OCI-LY3 (cell line): ENCODE measurements at regions not wholly inside any gene's neighbourhood (a gene's known extent, or its start where the extent isn't known, plus 50 kb on each side); places are given as distances from the start of the nearest gene placed in this dataset.

Experiments
- H2AFZ ChIP-seq: fragments of 200-600, 300-600 bp; shearing (Covaris generic); 2 replicates; pipeline ENCODE4 v1.6.0; 2014; ENCODE audit warnings: antibody characterized with exemption, low read depth, low read length
- H3K27ac ChIP-seq: fragments of 200-600, 300-600 bp; sonication (generic); 2 replicates; pipeline ENCODE4 v1.5.1; 2014; ENCODE audit warnings: mild to moderate bottlenecking, low read length, moderate library complexity, mixed read lengths
- H3K27me3 ChIP-seq: fragments of 200-600, 300-600 bp; sonication (generic); 2 replicates; pipeline ENCODE4 v1.6.1; 2014; ENCODE audit warnings: low read depth, low read length, mixed read lengths
- H3K36me3 ChIP-seq: fragments of 200-600, 300-600 bp; sonication (generic); replicated peaks from 2 replicates; pipeline ENCODE3; 2014; ENCODE audit warnings: low read depth, low read length, mixed read lengths
- H3K4me1 ChIP-seq: fragments of 300-600, 200-600 bp; sonication (generic); 2 replicates; pipeline ENCODE4 v1.6.1; 2014; ENCODE audit warnings: low read length, mixed read lengths
- H3K4me2 ChIP-seq: fragments of 200-600, 300-600 bp; sonication (generic); 2 replicates; pipeline ENCODE4 v1.6.1; 2014; ENCODE audit warnings: low read length, mixed read lengths
- H3K4me3 ChIP-seq: fragments of 300-600, 200-600 bp; sonication (generic); 2 replicates; pipeline ENCODE4 v1.5.1; 2014; ENCODE audit warnings: antibody characterized with exemption, mild to moderate bottlenecking, low read length, moderate library complexity
- H3K79me2 ChIP-seq: fragments of 300-600, 200-600 bp; shearing (Covaris generic); 2 replicates; pipeline ENCODE4 v1.6.1; 2014; ENCODE audit warnings: mild to moderate bottlenecking, low read length, mixed read lengths
- H3K9ac ChIP-seq: fragments of 300-600, 200-600 bp; shearing (Covaris generic); 2 replicates; pipeline ENCODE4 v1.6.0; 2014; ENCODE audit warnings: mild to moderate bottlenecking, low read length, moderate library complexity
- H3K9me3 ChIP-seq: fragments of 200-600, 300-600 bp; shearing (Covaris generic); 2 replicates; pipeline ENCODE4 v1.6.1; 2014; ENCODE audit warnings: low read length, mixed read lengths; ENCODE audit not compliant: insufficient read depth
- H4K20me1 ChIP-seq: fragments of 200-600, 300-600 bp; sonication (generic); 2 replicates; pipeline ENCODE4 v1.6.1; 2016; ENCODE audit warnings: low read length, mixed read lengths; ENCODE audit not compliant: insufficient read depth
- EZH2phosphoT487 ChIP-seq: fragments of 200-600 bp; shearing (Covaris generic); IDR thresholded peaks from 2 replicates; pipeline ENCODE4 v1.6.1; 2018; ENCODE audit warnings: antibody characterized with exemption, mixed run types, low read depth
- TF ChIP-seq, protein P1 (sequence below): fragments of 200-600, 300-600 bp; sonication (generic); IDR thresholded peaks from 2 replicates; pipeline ENCODE4 v1.5.1; 2014; ENCODE audit warnings: antibody characterized with exemption, low read length, low read depth

DNA sequence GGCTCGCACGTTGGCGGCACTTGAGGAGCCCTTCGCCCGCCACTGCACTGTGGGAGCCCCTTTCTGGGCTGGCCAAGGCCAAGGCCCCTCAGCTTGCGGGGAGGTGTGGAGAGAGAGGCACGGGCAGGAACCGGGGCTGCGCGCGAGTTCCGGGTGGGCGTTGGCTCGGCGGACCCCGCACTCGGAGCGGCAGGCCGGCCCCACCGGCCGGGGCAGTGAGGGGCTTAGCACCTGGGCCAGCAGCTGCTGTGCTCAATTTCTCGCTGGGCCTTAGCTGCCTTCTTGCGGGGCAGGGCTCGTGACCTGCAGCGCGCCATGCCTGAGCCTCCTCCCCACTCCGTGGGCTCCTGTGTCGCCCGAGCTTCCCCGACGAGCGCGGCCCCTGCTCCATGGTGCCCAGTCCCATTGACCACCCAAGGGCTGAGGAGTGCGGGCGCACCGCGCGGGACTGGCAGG, 71.6 kb upstream of the CNTN1 start:
- peaks cover 17% of the 10 kb centered on the region for H3K27me3 ChIP-seq
- H3K9ac ChIP-seq: no peak overlapping the region
- no peak for TF ChIP-seq EZH2phosphoT487
- TF ChIP-seq, protein P1, sequence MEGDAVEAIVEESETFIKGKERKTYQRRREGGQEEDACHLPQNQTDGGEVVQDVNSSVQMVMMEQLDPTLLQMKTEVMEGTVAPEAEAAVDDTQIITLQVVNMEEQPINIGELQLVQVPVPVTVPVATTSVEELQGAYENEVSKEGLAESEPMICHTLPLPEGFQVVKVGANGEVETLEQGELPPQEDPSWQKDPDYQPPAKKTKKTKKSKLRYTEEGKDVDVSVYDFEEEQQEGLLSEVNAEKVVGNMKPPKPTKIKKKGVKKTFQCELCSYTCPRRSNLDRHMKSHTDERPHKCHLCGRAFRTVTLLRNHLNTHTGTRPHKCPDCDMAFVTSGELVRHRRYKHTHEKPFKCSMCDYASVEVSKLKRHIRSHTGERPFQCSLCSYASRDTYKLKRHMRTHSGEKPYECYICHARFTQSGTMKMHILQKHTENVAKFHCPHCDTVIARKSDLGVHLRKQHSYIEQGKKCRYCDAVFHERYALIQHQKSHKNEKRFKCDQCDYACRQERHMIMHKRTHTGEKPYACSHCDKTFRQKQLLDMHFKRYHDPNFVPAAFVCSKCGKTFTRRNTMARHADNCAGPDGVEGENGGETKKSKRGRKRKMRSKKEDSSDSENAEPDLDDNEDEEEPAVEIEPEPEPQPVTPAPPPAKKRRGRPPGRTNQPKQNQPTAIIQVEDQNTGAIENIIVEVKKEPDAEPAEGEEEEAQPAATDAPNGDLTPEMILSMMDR: no peak

GRCh38 chr12:40622246-40622838, 69.9 kb upstream of the CNTN1 start:
- Histone ChIP-seq H3K4me3 (no peak overlapping the region), H4K20me1 (no peaks in the 10 kb centered on the region), H3K27ac (no peak overlapping the region), H3K79me2 (no peaks in the 10 kb centered on the region), H3K4me2 (no peak overlapping the region), H3K36me3 (no peaks in the 10 kb centered on the region), H3K9ac (no peak overlapping the region), H2AFZ (no peak overlapping the region), H3K4me1 (peaks cover 11% of the 10 kb centered on the region), H3K27me3 (peaks cover 13% of the 10 kb centered on the region), H3K9me3 (no peaks in the 10 kb centered on the region)
- TF ChIP-seq EZH2phosphoT487: no peak
- TF ChIP-seq, protein P1: peak; percentile 87

More for the DNA sequence above, 71.6 kb upstream of the CNTN1 start:
- H3K4me2 ChIP-seq: no peak overlapping the region
- H3K9me3 ChIP-seq: no peaks in the 10 kb centered on the region
- H4K20me1 ChIP-seq: no peaks in the 10 kb centered on the region
- H3K4me3 ChIP-seq: no peak overlapping the region
- H3K4me1 ChIP-seq: peaks cover 8% of the 10 kb centered on the region
- no peaks in the 10 kb centered on the region for H3K79me2 ChIP-seq
- H3K36me3 ChIP-seq: no peaks in the 10 kb centered on the region
- no peak overlapping the region for H2AFZ ChIP-seq
- H3K27ac ChIP-seq: no peak overlapping the region

- H3K4me2 ChIP-seq: no peak overlapping the region
- H3K36me3 ChIP-seq: no peaks in the 10 kb centered on the region
- H3K4me3 ChIP-seq: no peak overlapping the region
- no peaks in the 10 kb centered on the region for H4K20me1 ChIP-seq
- TF ChIP-seq, protein P1: no peak
- no peak for TF ChIP-seq EZH2phosphoT487
- no peak overlapping the region for H3K27ac ChIP-seq
- H3K79me2 ChIP-seq: no peaks in the 10 kb centered on the region
- H2AFZ ChIP-seq: no peak overlapping the region
- H3K9ac ChIP-seq: no peak overlapping the region
- no peaks in the 10 kb centered on the region for H3K4me1 ChIP-seq
- no peaks in the 10 kb centered on the region for H3K9me3 ChIP-seq
- no peaks in the 10 kb centered on the region for H3K27me3 ChIP-seq
These were observed 60.1 kb upstream of the CNTN1 start for GRCh38 chr12:40632171-40632570.

- no peaks in the 10 kb centered on the region for H3K4me1 ChIP-seq
- no peaks in the 10 kb centered on the region for H4K20me1 ChIP-seq
- no peak overlapping the region for H3K9ac ChIP-seq
- H3K36me3 ChIP-seq: no peaks in the 10 kb centered on the region
- no peaks in the 10 kb centered on the region for H3K27me3 ChIP-seq
- no peaks in the 10 kb centered on the region for H3K79me2 ChIP-seq
- H3K4me2 ChIP-seq: no peak overlapping the region
- no peak overlapping the region for H2AFZ ChIP-seq
- no peak overlapping the region for H3K27ac ChIP-seq
- no peak overlapping the region for H3K4me3 ChIP-seq
- H3K9me3 ChIP-seq: no peaks in the 10 kb centered on the region
- TF ChIP-seq, protein P1: no peak
- TF ChIP-seq EZH2phosphoT487: no peak
These were observed 59.3 kb upstream of the CNTN1 start for GRCh38 chr12:40632933-40633332.
